CD14-positive monocyte (primary cell): ENCODE measurements at regions not wholly inside any gene's neighbourhood (a gene's known extent, or its start where the extent isn't known, plus 50 kb on each side); places are given as distances from the start of the nearest gene placed in this dataset.
A peak's percentile ranks its signal among the peaks of the same experiment; 100 is the strongest.
"Not testable (repeated sequence)": the region's sequence is repeated elsewhere in the genome, so short reads cannot be mapped to it uniquely, and the experiment has no call there.

Source experiments
- DNase-seq, 3 donors: peaks; one replicate each; pipeline ENCODE4 v3.0.0-alpha.2; 2011 to 2022
- H2AFZ ChIP-seq: 2 replicates; pipeline ENCODE4 v1.6.0; 2012; ENCODE audit warnings: mild to moderate bottlenecking, low read depth, low read length, inconsistent platforms; ENCODE audit not compliant: insufficient read depth, poor library complexity, severe bottlenecking
- H3K27ac ChIP-seq, 2 donors: 1 replicate in 1 of 2; 2 replicates in 1 of 2; pipeline ENCODE4 v1.5.1; 2012 to 2013; ENCODE audit warnings: low read length in 2 of 2, control low read depth in 1 of 2, inconsistent platforms in 1 of 2, low read depth in 1 of 2, mild to moderate bottlenecking in 1 of 2
- H3K27me3 ChIP-seq, 2 donors: one replicate each; pipeline versions ENCODE4 v1.6.0 to v1.6.1; 2011 to 2013; ENCODE audit warnings: low read length in 2 of 2; ENCODE audit not compliant: control insufficient read depth in 2 of 2, insufficient read depth in 2 of 2
- H3K36me3 ChIP-seq, 2 donors: replicated peaks in 1 of 2; 1 replicate in 1 of 2; 2 replicates in 1 of 2; pipeline versions ENCODE4 v1.5.1 to v1.6.1; 2012 to 2013; ENCODE audit warnings: low read length in 2 of 2, control low read depth in 1 of 2, inconsistent platforms in 1 of 2, mild to moderate bottlenecking in 1 of 2; ENCODE audit not compliant: insufficient read depth in 2 of 2, control insufficient read depth in 1 of 2
- H3K4me1 ChIP-seq, 2 donors: 1 replicate in 1 of 2; 2 replicates in 1 of 2; pipeline versions ENCODE4 v1.5.1 to v1.6.1; 2012 to 2013; ENCODE audit warnings: low read length in 2 of 2, control low read depth in 1 of 2, inconsistent platforms in 1 of 2, mild to moderate bottlenecking in 1 of 2, moderate library complexity in 1 of 2; ENCODE audit not compliant: insufficient read depth in 2 of 2, control insufficient read depth in 1 of 2
- H3K4me2 ChIP-seq: replicated peaks from 2 replicates; pipeline ENCODE3; 2012; ENCODE audit warnings: low read length, moderate library complexity, mild to moderate bottlenecking; ENCODE audit not compliant: poor library complexity, severe bottlenecking; ENCODE audit errors: extremely low read depth
- H3K4me3 ChIP-seq, 3 experiments: fragments of 200-600 bp in 1 of 3; sonication (generic) in 1 of 3; replicated peaks in 1 of 3; 1 replicate in 2 of 3; 2 replicates in 1 of 3; pipeline ENCODE4 v1.5.1; 2011 to 2013; ENCODE audit warnings: low read length in 3 of 3, mild to moderate bottlenecking in 3 of 3, control low read depth in 2 of 3, low read depth in 2 of 3, inconsistent platforms in 1 of 3, moderate library complexity in 1 of 3
- H3K79me2 ChIP-seq: 2 replicates; pipeline ENCODE4 v1.6.0; 2012; ENCODE audit warnings: mild to moderate bottlenecking, control low read depth, inconsistent platforms, low read length, moderate library complexity; ENCODE audit not compliant: insufficient read depth
- H3K9ac ChIP-seq: 2 replicates; pipeline ENCODE4 v1.6.0; 2017; ENCODE audit warnings: low read length, mild to moderate bottlenecking; ENCODE audit not compliant: insufficient read depth, poor library complexity, severe bottlenecking
- H3K9me3 ChIP-seq, 2 donors: replicated peaks in 1 of 2; 1 replicate in 1 of 2; 2 replicates in 1 of 2; pipeline versions ENCODE4 v1.5.1 to v1.6.1; 2012 to 2013; ENCODE audit warnings: low read length in 2 of 2, control low read depth in 1 of 2; ENCODE audit not compliant: control insufficient read depth in 1 of 2, insufficient read depth in 1 of 2
- H4K20me1 ChIP-seq: 2 replicates; pipeline ENCODE4 v1.6.0; 2012; ENCODE audit warnings: mild to moderate bottlenecking, low read length, control low read depth, moderate library complexity; ENCODE audit not compliant: insufficient read depth
- H3K27ac Mint-ChIP-seq, 7 donors: one replicate each; pipeline ENCODE4 v1.8.0; 2020; ENCODE audit warnings: mild to moderate bottlenecking in 7 of 7, mixed read lengths in 7 of 7, moderate library complexity in 6 of 7, inconsistent platforms in 2 of 7
- H3K27me3 Mint-ChIP-seq, 3 donors: one replicate each; pipeline ENCODE4 v1.8.0; 2021 to 2022; ENCODE audit warnings: low read depth in 3 of 3, mild to moderate bottlenecking in 3 of 3, mixed read lengths in 3 of 3, moderate library complexity in 3 of 3, inconsistent platforms in 1 of 3
- H3K36me3 Mint-ChIP-seq, 2 donors: one replicate each; pipeline ENCODE4 v1.8.0; 2020; ENCODE audit warnings: mixed read lengths in 2 of 2, inconsistent platforms in 1 of 2, mild to moderate bottlenecking in 1 of 2
- H3K4me1 Mint-ChIP-seq: one replicate; pipeline ENCODE4 v1.8.0; 2020; ENCODE audit warnings: mild to moderate bottlenecking, mixed read lengths
- H3K4me3 Mint-ChIP-seq, 2 donors: one replicate each; pipeline ENCODE4 v1.8.0; 2020; ENCODE audit warnings: mild to moderate bottlenecking in 2 of 2, mixed read lengths in 2 of 2, moderate library complexity in 1 of 2
- H3K9me3 Mint-ChIP-seq, 7 donors: one replicate each; pipeline ENCODE4 v1.8.0; 2020 to 2022; ENCODE audit warnings: mixed read lengths in 7 of 7, mild to moderate bottlenecking in 6 of 7, moderate library complexity in 6 of 7, inconsistent platforms in 2 of 7
- CTCF ChIP-seq: fragments of 200-600 bp; IDR thresholded peaks from one replicate; pipeline ENCODE4 v1.8.0; 2022; ENCODE audit warnings: antibody characterized with exemption, mild to moderate bottlenecking
- WGBS: methylation state at CpG from one replicate; pipeline ENCODE4 v1.1.5; 2013; ENCODE audit warnings: missing lambda C conversion rate; ENCODE audit not compliant: insufficient coverage; 5-methylcytosine and 5-hydroxymethylcytosine counted together
- intact Hi-C, 2 donors: fragments of 100-400 bp; cut with micrococcal nuclease; formaldehyde crosslinking; loops; one replicate each; pipeline versions ENCODE4 v1.15.0 to v1.15.1; 2023

- Histone ChIP-seq H3K4me3 (no peak overlapping the region), H4K20me1 (no peaks in the 10 kb centered on the region), H2AFZ (no peak overlapping the region), H3K36me3 (no peaks in the 10 kb centered on the region), H3K9me3 (peaks cover 0 to 8% of the 10 kb centered on the region in 2 donors), H3K4me1 (peaks cover 47 to 51% of the 10 kb centered on the region in 2 donors), H3K27me3 (no peaks in the 10 kb centered on the region), H3K27ac (peak overlapping the region; percentile 79 to 88), H3K9ac (peak overlapping the region; percentile 18), H3K4me2 (no peak overlapping the region), H3K79me2 (no peaks in the 10 kb centered on the region)
- no peak for TF ChIP-seq CTCF
- Mint-ChIP-seq H3K4me3 (no peak overlapping the region), H3K27me3 (peaks cover 0 to 3% (median 0%) of the 10 kb centered on the region in 3 donors), H3K36me3 (peaks cover 0 to 4% of the 10 kb centered on the region in 2 donors), H3K27ac (peak overlapping the region; percentile 87 to 94 (median 89)), H3K9me3 (peaks cover 6 to 13% (median 7%) of the 10 kb centered on the region in 7 donors), H3K4me1 (peaks cover 56% of the 10 kb centered on the region)
- 61% methylated on average over 4 of the region's 10 CpGs for WGBS
- no peak for DNase-seq
- intact Hi-C loops, result no loop called here
Observed at GRCh38 chr7:101728128-101728527, 89.3 kb upstream of the CUX1 start.

- H3K9me3 Mint-ChIP-seq, H2AFZ ChIP-seq, H4K20me1 ChIP-seq, H3K27me3 Mint-ChIP-seq, intact Hi-C loops, H3K36me3 ChIP-seq, H3K79me2 ChIP-seq, H3K36me3 Mint-ChIP-seq, H3K9me3 ChIP-seq, H3K4me3 ChIP-seq, H3K27me3 ChIP-seq: not testable (repeated sequence)
- Histone ChIP-seq H3K27ac (peak overlapping the region; percentile 81 to 88), H3K4me1 (peaks cover 52 to 58% of the 10 kb centered on the region in 2 donors), H3K4me2 (peak overlapping the region; percentile 7), H3K9ac (peak overlapping the region; percentile 38)
- Mint-ChIP-seq H3K27ac (peak overlapping the region; percentile 87 to 96 (median 94)), H3K4me1 (peaks cover 63% of the 10 kb centered on the region), H3K4me3 (peak overlapping the region in 1 of 2 donors; percentile 39)
- peak; percentile 75 to 87 (median 84) for DNase-seq
- WGBS, result 0% methylated on average over 3 of the region's 6 CpGs
Observed at GRCh38 chr7:101728873-101729240, 88.6 kb upstream of the CUX1 start.
